ENCODE measurements at regions not wholly inside any gene's neighbourhood (a gene's known extent, or its start where the extent isn't known, plus 50 kb on each side); places are given as distances from the start of the nearest gene placed in this dataset.
A peak's percentile ranks its signal among the peaks of the same experiment; 100 is the strongest.

- H3K36me3 ChIP-seq (ENCODE audit: control insufficient read depth, insufficient read depth, low read length) = peaks cover 39% of the 10 kb centered on the region
- peaks cover 31% of the 10 kb centered on the region for H3K9me3 Mint-ChIP-seq
- no peak for TF ChIP-seq CTCF (conservative IDR thresholded peaks at IDR 0.05)
- no peaks in the 10 kb centered on the region for H3K27me3 Mint-ChIP-seq (ENCODE audit: insufficient read depth)
- H3K9me3 ChIP-seq (ENCODE audit: control insufficient read depth, low read length) = peaks cover 28% of the 10 kb centered on the region
- H3K9ac ChIP-seq (ENCODE audit: extremely low read depth, low read length, poor library complexity, severe bottlenecking) = no peak overlapping the region
- H3K4me3 Mint-ChIP-seq = no peak overlapping the region
- no peak overlapping the region for H3K27ac Mint-ChIP-seq
- H3K4me1 ChIP-seq (ENCODE audit: control insufficient read depth, insufficient read depth, low read length) = peaks cover 15% of the 10 kb centered on the region
- no peak for DNase-seq
- no peaks in the 10 kb centered on the region for H3K27me3 ChIP-seq (ENCODE audit: control insufficient read depth, insufficient read depth, low read length, poor library complexity, severe bottlenecking)
- peaks cover 21% of the 10 kb centered on the region for H3K4me1 Mint-ChIP-seq
- peaks cover 71% of the 10 kb centered on the region for H3K36me3 Mint-ChIP-seq (ENCODE audit: low read depth)
- WGBS, 2 experiments (ENCODE audit: insufficient coverage in 1 of 2, insufficient read length in 1 of 2) = 98% methylated on average over 2 of the region's 2 CpGs; no CpG with 5 or more reads in 1 of the 2 experiments
- H3K4me3 ChIP-seq (ENCODE audit: low read length) = peak overlapping the region; percentile 60
- no peak overlapping the region for H3K27ac ChIP-seq (ENCODE audit: low read depth, low read length)
Observed at GRCh38 chr22:34845391-34845790, 220.6 kb upstream of the ISX start.

GRCh38 chr22:34847072-34847471 is 218.9 kb upstream of the ISX start:
- peaks cover 31% of the 10 kb centered on the region for H3K9me3 Mint-ChIP-seq
- Histone ChIP-seq H3K27me3 (ENCODE audit: control insufficient read depth, insufficient read depth, low read length, poor library complexity, severe bottlenecking) (no peaks in the 10 kb centered on the region), H3K4me1 (ENCODE audit: control insufficient read depth, insufficient read depth, low read length) (peaks cover under 1% of the 10 kb centered on the region), H3K9ac (ENCODE audit: extremely low read depth, low read length, poor library complexity, severe bottlenecking) (no peak overlapping the region), H3K4me3 (ENCODE audit: low read length) (no peak overlapping the region), H3K27ac (ENCODE audit: low read depth, low read length) (no peak overlapping the region), H3K36me3 (ENCODE audit: control insufficient read depth, insufficient read depth, low read length) (peaks cover 39% of the 10 kb centered on the region), H3K9me3 (ENCODE audit: control insufficient read depth, low read length) (peaks cover 28% of the 10 kb centered on the region)
- peaks cover 11% of the 10 kb centered on the region for H3K4me1 Mint-ChIP-seq
- peaks cover 68% of the 10 kb centered on the region for H3K36me3 Mint-ChIP-seq (ENCODE audit: low read depth)
- no peak overlapping the region for H3K4me3 Mint-ChIP-seq
- WGBS, 2 experiments (ENCODE audit: insufficient coverage in 1 of 2, insufficient read length in 1 of 2) = 73% methylated on average over 1 of the region's 1 CpG; no CpG with 5 or more reads in 1 of the 2 experiments
- DNase-seq = no peak
- H3K27me3 Mint-ChIP-seq (ENCODE audit: insufficient read depth) = no peaks in the 10 kb centered on the region
- H3K27ac Mint-ChIP-seq = no peak overlapping the region
- no peak for TF ChIP-seq CTCF (conservative IDR thresholded peaks at IDR 0.05)

- no peak for TF ChIP-seq CTCF (conservative IDR thresholded peaks at IDR 0.05)
- peaks cover 8% of the 10 kb centered on the region for H3K4me1 Mint-ChIP-seq
- no peaks in the 10 kb centered on the region for H3K27me3 ChIP-seq (ENCODE audit: control insufficient read depth, insufficient read depth, low read length, poor library complexity, severe bottlenecking)
Observed at GRCh38 chr22:34849965-34850364, 216.0 kb upstream of the ISX start.

More at GRCh38 chr22:34849965-34850364, 216.0 kb upstream of the ISX start:
- no peak overlapping the region for H3K9ac ChIP-seq (ENCODE audit: extremely low read depth, low read length, poor library complexity, severe bottlenecking)
- no peak overlapping the region for H3K27ac Mint-ChIP-seq
- WGBS, 2 experiments (ENCODE audit: insufficient coverage in 1 of 2, insufficient read length in 1 of 2) = 76 to 95% methylated on average over 4 of the region's 4 CpGs
- H3K4me3 Mint-ChIP-seq = no peak overlapping the region
- peaks cover 7% of the 10 kb centered on the region for H3K9me3 ChIP-seq (ENCODE audit: control insufficient read depth, low read length)
- no peaks in the 10 kb centered on the region for H3K27me3 Mint-ChIP-seq (ENCODE audit: insufficient read depth)
- no peak overlapping the region for H3K27ac ChIP-seq (ENCODE audit: low read depth, low read length)
- H3K36me3 ChIP-seq (ENCODE audit: control insufficient read depth, insufficient read depth, low read length) = peaks cover 18% of the 10 kb centered on the region
- H3K36me3 Mint-ChIP-seq (ENCODE audit: low read depth) = peaks cover 40% of the 10 kb centered on the region
- peaks cover 6% of the 10 kb centered on the region for H3K9me3 Mint-ChIP-seq
- no peaks in the 10 kb centered on the region for H3K4me1 ChIP-seq (ENCODE audit: control insufficient read depth, insufficient read depth, low read length)
- DNase-seq = no peak
- no peak overlapping the region for H3K4me3 ChIP-seq (ENCODE audit: low read length)
